ENCODE measurements at regions not wholly inside any gene's neighbourhood (a gene's known extent, or its start where the extent isn't known, plus 50 kb on each side); places are given as distances from the start of the nearest gene placed in this dataset.
"Not testable (repeated sequence)": the region's sequence is repeated elsewhere in the genome, so short reads cannot be mapped to it uniquely, and the experiment has no call there.

GRCh38 chr4:138775489-138775888, 240.1 kb upstream of the NOCT start:
- TF ChIP-seq HDGF (IDR thresholded peaks at IDR 0.05; ENCODE audit: borderline replicate concordance) = no peak
- no peak for TF ChIP-seq L3MBTL2 (conservative IDR thresholded peaks at IDR 0.05)
- no peak for TF ChIP-seq TARDBP (IDR thresholded peaks at IDR 0.05)
- TF ChIP-seq FOXM1 (IDR thresholded peaks at IDR 0.05; ENCODE audit: borderline replicate concordance) = no peak
- no peak for TF ChIP-seq ARNT (IDR thresholded peaks at IDR 0.05)
- TF ChIP-seq SUZ12 (IDR thresholded peaks at IDR 0.05) = no peak
- TF ChIP-seq BHLHE40 (IDR thresholded peaks at IDR 0.05; ENCODE audit: borderline replicate concordance) = no peak
- TF ChIP-seq SP1 (IDR thresholded peaks at IDR 0.05) = no peak
- TF ChIP-seq ELF4 (IDR thresholded peaks at IDR 0.05) = no peak
- no peak for TF ChIP-seq CTBP1 (IDR thresholded peaks at IDR 0.05; ENCODE audit: borderline replicate concordance)
- no peak for TF ChIP-seq FOXA1 (IDR thresholded peaks at IDR 0.05)
- no peak for TF ChIP-seq FOXK2 (IDR thresholded peaks at IDR 0.05)
- TF ChIP-seq ZNF384 (IDR thresholded peaks at IDR 0.05) = no peak
- no peak for TF ChIP-seq NFRKB (IDR thresholded peaks at IDR 0.05)
- TF ChIP-seq PKNOX1 (IDR thresholded peaks at IDR 0.05) = no peak
- TF ChIP-seq LEF1 (IDR thresholded peaks at IDR 0.05; ENCODE audit: borderline replicate concordance) = no peak
- CTCF ChIA-PET = interaction anchor here (0.6 kb wide), 1 partner anchor 204 kb away, joined by 7 read pairs; no protein-coding TSS in a partner anchor
- POLR2A ChIA-PET = interaction anchor here (0.7 kb wide), 1 partner anchor 202 kb away, joined by 3 read pairs; no protein-coding TSS in a partner anchor
- no peak for DNase-seq (ENCODE audit: extremely low spot score)

- TF ChIP-seq CTBP1 (IDR thresholded peaks at IDR 0.05; ENCODE audit: borderline replicate concordance) (no peak), FOXK2 (IDR thresholded peaks at IDR 0.05) (no peak), SP1 (IDR thresholded peaks at IDR 0.05) (no peak), NFRKB (IDR thresholded peaks at IDR 0.05) (no peak), PKNOX1 (IDR thresholded peaks at IDR 0.05) (no peak), FOXA1 (IDR thresholded peaks at IDR 0.05) (no peak), SUZ12 (IDR thresholded peaks at IDR 0.05) (no peak), BHLHE40 (IDR thresholded peaks at IDR 0.05; ENCODE audit: borderline replicate concordance) (no peak), L3MBTL2 (conservative IDR thresholded peaks at IDR 0.05) (no peak), HDGF (IDR thresholded peaks at IDR 0.05; ENCODE audit: borderline replicate concordance) (no peak), LEF1 (IDR thresholded peaks at IDR 0.05; ENCODE audit: borderline replicate concordance) (no peak), TARDBP (IDR thresholded peaks at IDR 0.05) (no peak), ARNT (IDR thresholded peaks at IDR 0.05) (no peak), ZNF384 (IDR thresholded peaks at IDR 0.05) (no peak)
- ChIA-PET CTCF (interaction anchor here (0.6 kb wide), 1 partner anchor 203 kb away, joined by 7 read pairs; no protein-coding TSS in a partner anchor), POLR2A (interaction anchor here (0.7 kb wide), 1 partner anchor 203 kb away, joined by 3 read pairs; no protein-coding TSS in a partner anchor)
- DNase-seq (ENCODE audit: extremely low spot score) = no peak
Observed at GRCh38 chr4:138774940-138775339, 240.6 kb upstream of the NOCT start.

GRCh38 chr4:138774125-138774524, 241.5 kb upstream of the NOCT start:
- POLR2A ChIA-PET = not testable (repeated sequence)
- CTCF ChIA-PET = interaction anchor here (0.6 kb wide), 1 partner anchor 7 kb away, joined by 3 read pairs; no protein-coding TSS in a partner anchor

GRCh38 chr4:138773321-138773720, 242.3 kb upstream of the NOCT start:
- CTCF ChIA-PET = no interaction called here
- no peak for DNase-seq (ENCODE audit: extremely low spot score)
- POLR2A ChIA-PET = no interaction called here

More at GRCh38 chr4:138774125-138774524, 241.5 kb upstream of the NOCT start:
- DNase-seq (ENCODE audit: extremely low spot score) = not testable (repeated sequence)

GRCh38 chr4:138772366-138772765, 243.2 kb upstream of the NOCT start:
- ChIA-PET CTCF (interaction anchor here (0.7 kb wide), 1 partner anchor 13 kb away, joined by 3 read pairs; no protein-coding TSS in a partner anchor), POLR2A (no interaction called here)
- DNase-seq (ENCODE audit: extremely low spot score) = no peak
- TF ChIP-seq LEF1 (IDR thresholded peaks at IDR 0.05; ENCODE audit: borderline replicate concordance) = no peak
- no peak for TF ChIP-seq SP1 (IDR thresholded peaks at IDR 0.05)
- no peak for TF ChIP-seq FOXK2 (IDR thresholded peaks at IDR 0.05)
- TF ChIP-seq SUZ12 (IDR thresholded peaks at IDR 0.05) = no peak
- TF ChIP-seq TARDBP (IDR thresholded peaks at IDR 0.05) = no peak
- TF ChIP-seq ELF4 (IDR thresholded peaks at IDR 0.05) = no peak
- no peak for TF ChIP-seq L3MBTL2 (conservative IDR thresholded peaks at IDR 0.05)

More at GRCh38 chr4:138773321-138773720, 242.3 kb upstream of the NOCT start:
- no peak for TF ChIP-seq FOXK2 (IDR thresholded peaks at IDR 0.05)
- no peak for TF ChIP-seq HDGF (IDR thresholded peaks at IDR 0.05; ENCODE audit: borderline replicate concordance)
- TF ChIP-seq SUZ12 (IDR thresholded peaks at IDR 0.05) = no peak
- no peak for TF ChIP-seq ELF4 (IDR thresholded peaks at IDR 0.05)
- no peak for TF ChIP-seq BHLHE40 (IDR thresholded peaks at IDR 0.05; ENCODE audit: borderline replicate concordance)
- TF ChIP-seq L3MBTL2 (conservative IDR thresholded peaks at IDR 0.05) = no peak

- ChIA-PET POLR2A (no interaction called here), CTCF (no interaction called here)
- no peak for DNase-seq (ENCODE audit: extremely low spot score)
- TF ChIP-seq CTBP1 (IDR thresholded peaks at IDR 0.05; ENCODE audit: borderline replicate concordance) (no peak), PKNOX1 (IDR thresholded peaks at IDR 0.05) (no peak), L3MBTL2 (conservative IDR thresholded peaks at IDR 0.05) (no peak), ZNF384 (IDR thresholded peaks at IDR 0.05) (no peak), SUZ12 (IDR thresholded peaks at IDR 0.05) (no peak), BHLHE40 (IDR thresholded peaks at IDR 0.05; ENCODE audit: borderline replicate concordance) (no peak), HDGF (IDR thresholded peaks at IDR 0.05; ENCODE audit: borderline replicate concordance) (no peak), FOXA1 (IDR thresholded peaks at IDR 0.05) (no peak), FOXK2 (IDR thresholded peaks at IDR 0.05) (no peak), LEF1 (IDR thresholded peaks at IDR 0.05; ENCODE audit: borderline replicate concordance) (no peak)
Observed at GRCh38 chr4:138770818-138771217, 244.8 kb upstream of the NOCT start.

Measured in HEK293T (cell line).